ENCODE measurements at regions not wholly inside any gene's neighbourhood (a gene's known extent, or its start where the extent isn't known, plus 50 kb on each side); places are given as distances from the start of the nearest gene placed in this dataset.

DNA sequence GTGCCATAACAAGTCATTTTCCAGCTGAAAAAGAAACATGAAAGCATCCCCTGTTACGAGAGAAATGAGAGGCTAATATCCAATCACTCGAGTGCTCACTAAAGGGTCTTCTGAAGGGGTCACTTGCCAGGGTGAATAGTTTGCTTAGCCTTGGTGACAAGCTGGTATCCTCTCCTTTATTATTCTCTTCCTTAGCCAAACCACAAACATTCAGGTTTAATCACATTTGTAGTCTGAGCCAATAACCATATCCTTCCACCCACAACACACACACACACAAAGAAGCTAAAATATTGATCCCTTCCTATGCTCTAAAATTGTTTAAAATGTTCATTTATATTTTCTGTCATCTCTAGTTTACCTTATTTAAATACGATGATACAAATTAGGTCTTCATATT lies 240.5 kb upstream of the TMCO5A start:
- no peak for TF ChIP-seq POLR2AphosphoS5 (IDR thresholded peaks at IDR 0.05)
- TF ChIP-seq, protein P1, sequence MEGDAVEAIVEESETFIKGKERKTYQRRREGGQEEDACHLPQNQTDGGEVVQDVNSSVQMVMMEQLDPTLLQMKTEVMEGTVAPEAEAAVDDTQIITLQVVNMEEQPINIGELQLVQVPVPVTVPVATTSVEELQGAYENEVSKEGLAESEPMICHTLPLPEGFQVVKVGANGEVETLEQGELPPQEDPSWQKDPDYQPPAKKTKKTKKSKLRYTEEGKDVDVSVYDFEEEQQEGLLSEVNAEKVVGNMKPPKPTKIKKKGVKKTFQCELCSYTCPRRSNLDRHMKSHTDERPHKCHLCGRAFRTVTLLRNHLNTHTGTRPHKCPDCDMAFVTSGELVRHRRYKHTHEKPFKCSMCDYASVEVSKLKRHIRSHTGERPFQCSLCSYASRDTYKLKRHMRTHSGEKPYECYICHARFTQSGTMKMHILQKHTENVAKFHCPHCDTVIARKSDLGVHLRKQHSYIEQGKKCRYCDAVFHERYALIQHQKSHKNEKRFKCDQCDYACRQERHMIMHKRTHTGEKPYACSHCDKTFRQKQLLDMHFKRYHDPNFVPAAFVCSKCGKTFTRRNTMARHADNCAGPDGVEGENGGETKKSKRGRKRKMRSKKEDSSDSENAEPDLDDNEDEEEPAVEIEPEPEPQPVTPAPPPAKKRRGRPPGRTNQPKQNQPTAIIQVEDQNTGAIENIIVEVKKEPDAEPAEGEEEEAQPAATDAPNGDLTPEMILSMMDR (IDR thresholded peaks at IDR 0.05) = no peak
